ENCODE measurements at regions not wholly inside any gene's neighbourhood (a gene's known extent, or its start where the extent isn't known, plus 50 kb on each side); places are given as distances from the start of the nearest gene placed in this dataset.

DNA sequence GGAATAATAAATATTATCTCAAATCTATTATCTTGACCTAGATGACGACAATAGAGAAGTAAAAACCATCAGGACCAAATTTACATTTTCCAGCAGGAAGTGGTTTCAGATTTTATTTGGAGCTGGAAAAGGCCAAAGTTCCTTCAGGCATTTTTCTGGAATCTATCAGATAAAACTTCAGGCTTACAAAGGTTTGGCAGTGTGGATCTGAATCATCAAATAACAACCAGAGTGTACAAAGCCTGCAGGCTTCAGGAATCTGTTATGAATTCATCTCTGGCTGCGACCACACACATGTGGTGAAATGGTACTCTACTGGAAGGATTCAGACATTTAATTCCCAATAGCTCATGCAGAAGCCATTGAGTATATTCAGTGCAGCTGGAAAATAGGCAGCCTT lies 726.4 kb upstream of the GRAMD2B start:
- TF ChIP-seq, protein P1, sequence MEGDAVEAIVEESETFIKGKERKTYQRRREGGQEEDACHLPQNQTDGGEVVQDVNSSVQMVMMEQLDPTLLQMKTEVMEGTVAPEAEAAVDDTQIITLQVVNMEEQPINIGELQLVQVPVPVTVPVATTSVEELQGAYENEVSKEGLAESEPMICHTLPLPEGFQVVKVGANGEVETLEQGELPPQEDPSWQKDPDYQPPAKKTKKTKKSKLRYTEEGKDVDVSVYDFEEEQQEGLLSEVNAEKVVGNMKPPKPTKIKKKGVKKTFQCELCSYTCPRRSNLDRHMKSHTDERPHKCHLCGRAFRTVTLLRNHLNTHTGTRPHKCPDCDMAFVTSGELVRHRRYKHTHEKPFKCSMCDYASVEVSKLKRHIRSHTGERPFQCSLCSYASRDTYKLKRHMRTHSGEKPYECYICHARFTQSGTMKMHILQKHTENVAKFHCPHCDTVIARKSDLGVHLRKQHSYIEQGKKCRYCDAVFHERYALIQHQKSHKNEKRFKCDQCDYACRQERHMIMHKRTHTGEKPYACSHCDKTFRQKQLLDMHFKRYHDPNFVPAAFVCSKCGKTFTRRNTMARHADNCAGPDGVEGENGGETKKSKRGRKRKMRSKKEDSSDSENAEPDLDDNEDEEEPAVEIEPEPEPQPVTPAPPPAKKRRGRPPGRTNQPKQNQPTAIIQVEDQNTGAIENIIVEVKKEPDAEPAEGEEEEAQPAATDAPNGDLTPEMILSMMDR (IDR thresholded peaks at IDR 0.05), result no peak
- TF ChIP-seq POLR2A (IDR thresholded peaks at IDR 0.05), result no peak
- WGBS, 2 donors, result 25 to 35% methylated on average over 2 of the region's 2 CpGs
- no peak overlapping the region for H3K4me3 ChIP-seq (ENCODE audit: low read depth, poor library complexity, severe bottlenecking)
- DNase-seq (ENCODE audit: low spot score in 2 of 2), result peak in 1 of 2 donors; percentile 45
- intact Hi-C loops (cut with DNase I; ENCODE audit: low total_unique reads), result no loop called here

DNA sequence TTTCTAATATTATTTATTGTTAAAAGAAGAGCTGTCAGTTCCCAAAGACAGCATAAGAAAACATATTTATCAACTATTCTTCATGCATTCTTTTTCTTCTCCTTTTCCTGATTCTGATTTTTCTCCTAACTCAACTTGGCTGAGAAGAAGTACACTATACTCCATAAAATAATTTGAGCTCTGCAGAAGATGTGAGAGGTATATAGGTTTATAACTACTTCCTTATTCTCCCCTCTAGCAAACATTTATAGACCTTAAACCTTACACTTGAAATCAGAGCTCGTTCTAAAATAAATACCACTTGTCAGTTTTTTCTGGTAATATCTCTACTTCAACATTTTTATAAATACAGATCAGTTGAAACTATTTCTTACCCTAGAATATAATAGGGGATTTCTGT lies 724.8 kb upstream of the GRAMD2B start:
- no peak overlapping the region for H3K4me3 ChIP-seq (ENCODE audit: low read depth, poor library complexity, severe bottlenecking)
- DNase-seq (ENCODE audit: low spot score in 2 of 2), result no peak
- no peak for TF ChIP-seq POLR2A (IDR thresholded peaks at IDR 0.05)
- TF ChIP-seq, protein P1 (IDR thresholded peaks at IDR 0.05), result no peak
- 44 to 89% methylated on average over 1 of the region's 1 CpG for WGBS, 2 donors
- intact Hi-C loops (cut with DNase I; ENCODE audit: low total_unique reads), result no loop called here

DNA sequence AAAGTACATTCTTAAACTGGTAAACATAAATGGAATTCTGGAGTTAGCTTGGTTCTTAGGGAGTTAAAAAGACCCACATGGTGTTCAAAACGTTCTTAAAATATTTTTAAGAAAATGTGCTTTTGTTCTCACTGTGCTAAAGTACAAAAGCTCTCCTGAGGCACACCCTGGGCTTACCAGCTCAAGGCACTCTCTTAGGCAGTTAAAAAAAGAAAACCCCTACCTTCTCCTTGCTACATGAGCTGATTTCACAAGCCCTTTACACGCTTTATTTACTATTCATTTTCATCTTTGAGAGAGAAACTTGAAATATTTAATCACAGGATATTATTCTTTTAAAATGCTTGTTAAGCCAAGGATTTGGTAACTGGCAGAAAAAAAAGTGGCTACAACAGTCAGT lies 723.3 kb upstream of the GRAMD2B start:
- DNase-seq (ENCODE audit: low spot score in 2 of 2), result no peak
- H3K4me3 ChIP-seq (ENCODE audit: low read depth, poor library complexity, severe bottlenecking), result no peak overlapping the region
- TF ChIP-seq POLR2A (IDR thresholded peaks at IDR 0.05), result no peak
- TF ChIP-seq, protein P1 (IDR thresholded peaks at IDR 0.05), result no peak
- WGBS, 2 donors, result 27 to 35% methylated on average over 2 of the region's 2 CpGs
- intact Hi-C loops (cut with DNase I; ENCODE audit: low total_unique reads), result no loop called here

- no peak overlapping the region for H3K4me3 ChIP-seq (ENCODE audit: low read depth, poor library complexity, severe bottlenecking)
- DNase-seq (ENCODE audit: low spot score in 2 of 2), result no peak
- 33 to 36% methylated on average over 8 of the region's 8 CpGs for WGBS, 2 donors
- intact Hi-C loops (cut with DNase I; ENCODE audit: low total_unique reads), result no loop called here
- no peak for TF ChIP-seq POLR2A (IDR thresholded peaks at IDR 0.05)
- TF ChIP-seq, protein P1 (IDR thresholded peaks at IDR 0.05), result no peak
These were observed 722.8 kb upstream of the GRAMD2B start for GRCh38 chr5:125700380-125700861.

- DNase-seq (ENCODE audit: low spot score in 2 of 2), result no peak
- no peak overlapping the region for H3K4me3 ChIP-seq (ENCODE audit: low read depth, poor library complexity, severe bottlenecking)
- intact Hi-C loops (cut with DNase I; ENCODE audit: low total_unique reads), result no loop called here
- no peak for TF ChIP-seq POLR2A (IDR thresholded peaks at IDR 0.05)
- TF ChIP-seq, protein P1 (IDR thresholded peaks at IDR 0.05), result no peak
These were observed 719.6 kb upstream of the GRAMD2B start for GRCh38 chr5:125703616-125704015.

- WGBS, 2 donors, result 73 to 85% methylated on average over 1 of the region's 1 CpG
- intact Hi-C loops (cut with DNase I; ENCODE audit: low total_unique reads), result no loop called here
- no peak overlapping the region for H3K4me3 ChIP-seq (ENCODE audit: low read depth, poor library complexity, severe bottlenecking)
- TF ChIP-seq, protein P1 (IDR thresholded peaks at IDR 0.05), result no peak
- no peak for TF ChIP-seq POLR2A (IDR thresholded peaks at IDR 0.05)
- DNase-seq (ENCODE audit: low spot score in 2 of 2), result no peak
These were observed 718.3 kb upstream of the GRAMD2B start for GRCh38 chr5:125704888-125705287.

All from lower leg skin (tissue), 4 donors.